GM12873 (cell line): ENCODE measurements at regions not wholly inside any gene's neighbourhood (a gene's known extent, or its start where the extent isn't known, plus 50 kb on each side); places are given as distances from the start of the nearest gene placed in this dataset.

Experiments
- CTCF ChIP-seq: IDR thresholded peaks from 2 replicates; pipeline ENCODE4 v1.5.1; 2012; ENCODE audit warnings: low read depth, mild to moderate bottlenecking, moderate library complexity, low read length, control low read depth; ENCODE audit not compliant: insufficient read depth; ENCODE audit errors: missing control alignments

- TF ChIP-seq CTCF: no peak
Observed at GRCh38 chr2:238793306-238793705, 54.6 kb upstream of the TWIST2 start.

GRCh38 chr2:238793801-238794449 lies 54.0 kb upstream of the TWIST2 start:
- TF ChIP-seq CTCF: no peak

- no peak for TF ChIP-seq CTCF
Observed at GRCh38 chr2:238796223-238796885, 51.5 kb upstream of the TWIST2 start.

GRCh38 chr2:238797537-238797936 lies 50.3 kb upstream of the TWIST2 start:
- no peak for TF ChIP-seq CTCF
